ENCODE measurements at regions not wholly inside any gene's neighbourhood (a gene's known extent, or its start where the extent isn't known, plus 50 kb on each side); places are given as distances from the start of the nearest gene placed in this dataset.

DNA sequence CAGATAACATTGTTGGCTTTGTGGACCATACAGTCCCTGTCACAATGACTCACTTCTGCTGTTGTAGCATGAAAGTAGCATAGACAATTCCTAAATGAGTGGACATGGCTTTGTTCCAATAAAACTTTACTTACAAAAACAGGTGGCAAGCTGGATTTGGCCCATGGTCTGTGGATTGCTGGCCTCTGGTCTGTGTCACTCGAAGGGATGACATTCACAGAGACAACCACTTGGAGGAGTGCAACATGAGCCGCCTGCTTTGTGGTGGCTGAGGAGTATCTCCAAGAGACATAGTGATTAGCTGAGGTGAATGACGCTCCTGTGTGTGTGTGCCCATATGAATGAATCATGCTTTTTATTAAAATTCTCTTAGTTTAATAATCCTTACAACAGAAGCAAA is 81.3 kb upstream of the NRXN3 start:
- H3K9me2 ChIP-seq (replicated peaks; ENCODE audit: low read depth, low read length): no peaks in the 10 kb centered on the region
- H3K27me3 ChIP-seq (ENCODE audit: insufficient read depth, low read length, poor library complexity, severe bottlenecking): no peaks in the 10 kb centered on the region
- no peaks in the 10 kb centered on the region for H3F3A ChIP-seq (ENCODE audit: low read depth)
- no peak overlapping the region for H2AFZ ChIP-seq (ENCODE audit: low read length)
- no peaks in the 10 kb centered on the region for H3K4me1 ChIP-seq (ENCODE audit: insufficient read depth, low read length, poor library complexity, severe bottlenecking)
- no peaks in the 10 kb centered on the region for H3K9me3 ChIP-seq (ENCODE audit: insufficient read depth, low read depth, low read length)
- no peak overlapping the region for H3K9ac ChIP-seq (ENCODE audit: low read depth, low read length, poor library complexity, severe bottlenecking)
- no peak overlapping the region for H3K4me2 ChIP-seq (ENCODE audit: low read depth, low read length, poor library complexity, severe bottlenecking)
- no peak for TF ChIP-seq EZH2phosphoT487 (IDR thresholded peaks at IDR 0.05; ENCODE audit: borderline replicate concordance)
- TF ChIP-seq, protein P1, sequence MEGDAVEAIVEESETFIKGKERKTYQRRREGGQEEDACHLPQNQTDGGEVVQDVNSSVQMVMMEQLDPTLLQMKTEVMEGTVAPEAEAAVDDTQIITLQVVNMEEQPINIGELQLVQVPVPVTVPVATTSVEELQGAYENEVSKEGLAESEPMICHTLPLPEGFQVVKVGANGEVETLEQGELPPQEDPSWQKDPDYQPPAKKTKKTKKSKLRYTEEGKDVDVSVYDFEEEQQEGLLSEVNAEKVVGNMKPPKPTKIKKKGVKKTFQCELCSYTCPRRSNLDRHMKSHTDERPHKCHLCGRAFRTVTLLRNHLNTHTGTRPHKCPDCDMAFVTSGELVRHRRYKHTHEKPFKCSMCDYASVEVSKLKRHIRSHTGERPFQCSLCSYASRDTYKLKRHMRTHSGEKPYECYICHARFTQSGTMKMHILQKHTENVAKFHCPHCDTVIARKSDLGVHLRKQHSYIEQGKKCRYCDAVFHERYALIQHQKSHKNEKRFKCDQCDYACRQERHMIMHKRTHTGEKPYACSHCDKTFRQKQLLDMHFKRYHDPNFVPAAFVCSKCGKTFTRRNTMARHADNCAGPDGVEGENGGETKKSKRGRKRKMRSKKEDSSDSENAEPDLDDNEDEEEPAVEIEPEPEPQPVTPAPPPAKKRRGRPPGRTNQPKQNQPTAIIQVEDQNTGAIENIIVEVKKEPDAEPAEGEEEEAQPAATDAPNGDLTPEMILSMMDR (conservative IDR thresholded peaks at IDR 0.05; ENCODE audit: low read length): no peak
- H3K36me3 ChIP-seq (ENCODE audit: insufficient read depth, low read length): no peaks in the 10 kb centered on the region
- no peak overlapping the region for H3K4me3 ChIP-seq (ENCODE audit: low read length, poor library complexity, severe bottlenecking)
- H4K20me1 ChIP-seq (ENCODE audit: insufficient read depth, low read length, poor library complexity, severe bottlenecking): no peaks in the 10 kb centered on the region
- H3K79me2 ChIP-seq (ENCODE audit: insufficient read depth, low read length): no peaks in the 10 kb centered on the region

DNA sequence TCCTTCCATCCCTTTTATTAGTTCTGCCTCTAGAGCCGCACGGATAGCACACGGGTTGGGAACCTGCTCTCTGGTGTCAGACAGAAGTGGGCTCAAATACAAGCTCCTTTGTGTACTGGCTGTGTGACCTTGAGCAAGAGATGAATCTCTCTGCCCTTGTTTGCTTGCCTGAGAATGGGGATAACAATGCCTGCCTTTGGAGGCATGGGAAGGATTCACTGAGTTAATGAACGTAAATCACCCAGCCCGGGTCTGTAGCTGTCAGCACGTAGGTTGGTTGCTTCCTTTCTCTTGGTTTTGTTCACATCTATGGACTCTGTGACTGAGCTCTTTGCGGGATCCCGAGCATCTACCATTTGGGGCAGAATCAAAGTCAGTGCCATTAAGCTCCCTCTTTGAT is 79.3 kb upstream of the NRXN3 start:
- no peaks in the 10 kb centered on the region for H3K9me2 ChIP-seq (replicated peaks; ENCODE audit: low read depth, low read length)
- H3K36me3 ChIP-seq (ENCODE audit: insufficient read depth, low read length): no peaks in the 10 kb centered on the region
- no peaks in the 10 kb centered on the region for H3K27me3 ChIP-seq (ENCODE audit: insufficient read depth, low read length, poor library complexity, severe bottlenecking)
- no peaks in the 10 kb centered on the region for H4K20me1 ChIP-seq (ENCODE audit: insufficient read depth, low read length, poor library complexity, severe bottlenecking)
- no peak for TF ChIP-seq EZH2phosphoT487 (IDR thresholded peaks at IDR 0.05; ENCODE audit: borderline replicate concordance)
- TF ChIP-seq, protein P1 (conservative IDR thresholded peaks at IDR 0.05; ENCODE audit: low read length): no peak
- no peak overlapping the region for H3K4me3 ChIP-seq (ENCODE audit: low read length, poor library complexity, severe bottlenecking)
- H3K9ac ChIP-seq (ENCODE audit: low read depth, low read length, poor library complexity, severe bottlenecking): no peak overlapping the region
- H3K4me2 ChIP-seq (ENCODE audit: low read depth, low read length, poor library complexity, severe bottlenecking): no peak overlapping the region
- no peaks in the 10 kb centered on the region for H3F3A ChIP-seq (ENCODE audit: low read depth)
- H3K79me2 ChIP-seq (ENCODE audit: insufficient read depth, low read length): no peaks in the 10 kb centered on the region
- H3K9me3 ChIP-seq (ENCODE audit: insufficient read depth, low read depth, low read length): no peaks in the 10 kb centered on the region
- H3K4me1 ChIP-seq (ENCODE audit: insufficient read depth, low read length, poor library complexity, severe bottlenecking): no peaks in the 10 kb centered on the region
- no peak overlapping the region for H2AFZ ChIP-seq (ENCODE audit: low read length)

DNA sequence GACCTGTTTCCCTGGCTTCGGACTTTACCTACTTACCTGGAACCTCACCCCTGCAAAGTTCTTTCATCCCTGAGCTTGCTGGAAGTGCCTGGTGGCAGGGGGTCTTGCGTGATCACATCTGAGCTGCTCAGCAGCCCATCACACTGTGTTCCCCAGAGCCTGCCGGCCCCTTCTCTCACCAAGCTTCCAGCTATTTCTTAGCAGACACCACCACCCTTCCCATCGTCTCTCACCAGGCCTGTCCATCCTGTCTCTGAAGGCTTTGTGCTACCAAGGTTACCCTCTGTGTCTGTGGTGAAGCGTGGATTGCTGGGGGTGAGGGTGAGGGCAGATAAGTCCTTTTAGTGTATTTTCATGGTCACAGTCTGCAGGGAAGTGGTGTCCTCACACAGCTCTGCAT is 78.8 kb upstream of the NRXN3 start:
- Histone ChIP-seq H3K9me3 (ENCODE audit: insufficient read depth, low read depth, low read length) (no peaks in the 10 kb centered on the region; the same call in 1 of the 2 replicates), H3K36me3 (ENCODE audit: insufficient read depth, low read length) (no peaks in the 10 kb centered on the region)
- TF ChIP-seq, protein P1 (conservative IDR thresholded peaks at IDR 0.05; ENCODE audit: low read length): no peak
- TF ChIP-seq EZH2phosphoT487 (IDR thresholded peaks at IDR 0.05; ENCODE audit: borderline replicate concordance): no peak

More for the DNA sequence above, 78.8 kb upstream of the NRXN3 start:
- Histone ChIP-seq H3K4me1 (ENCODE audit: insufficient read depth, low read length, poor library complexity, severe bottlenecking) (no peaks in the 10 kb centered on the region), H3K4me3 (ENCODE audit: low read length, poor library complexity, severe bottlenecking) (no peak overlapping the region), H3K9ac (ENCODE audit: low read depth, low read length, poor library complexity, severe bottlenecking) (no peak overlapping the region), H2AFZ (ENCODE audit: low read length) (no peak overlapping the region), H3K4me2 (ENCODE audit: low read depth, low read length, poor library complexity, severe bottlenecking) (no peak overlapping the region), H4K20me1 (ENCODE audit: insufficient read depth, low read length, poor library complexity, severe bottlenecking) (no peaks in the 10 kb centered on the region), H3K79me2 (ENCODE audit: insufficient read depth, low read length) (no peaks in the 10 kb centered on the region), H3K27me3 (ENCODE audit: insufficient read depth, low read length, poor library complexity, severe bottlenecking) (no peaks in the 10 kb centered on the region), H3F3A (ENCODE audit: low read depth) (no peaks in the 10 kb centered on the region), H3K9me2 (replicated peaks; ENCODE audit: low read depth, low read length) (no peaks in the 10 kb centered on the region)

All from Loucy (cell line).